ENCODE measurements at regions not wholly inside any gene's neighbourhood (a gene's known extent, or its start where the extent isn't known, plus 50 kb on each side); places are given as distances from the start of the nearest gene placed in this dataset.

GRCh38 chr12:59080101-59080500 lies 159.8 kb upstream of the LRIG3 start:
- Histone ChIP-seq H3K4me3 (no peak overlapping the region), H3K36me3 (no peaks in the 10 kb centered on the region), H3K27ac (no peak overlapping the region), H3K9ac (no peak overlapping the region), H3K4me2 (no peak overlapping the region), H4K20me1 (no peaks in the 10 kb centered on the region), H3K9me3 (no peaks in the 10 kb centered on the region), H3K4me1 (no peaks in the 10 kb centered on the region), H3K27me3 (no peaks in the 10 kb centered on the region)
- TF ChIP-seq Cebpa-rat (IDR thresholded peaks at IDR 0.05) = no peak

GRCh38 chr12:59079472-59079871 lies 159.2 kb upstream of the LRIG3 start:
- no peak for TF ChIP-seq Cebpa-rat (IDR thresholded peaks at IDR 0.05)
- H3K36me3 ChIP-seq = no peaks in the 10 kb centered on the region
- no peaks in the 10 kb centered on the region for H3K27me3 ChIP-seq
- H3K9ac ChIP-seq = no peak overlapping the region
- H4K20me1 ChIP-seq = no peaks in the 10 kb centered on the region
- H3K27ac ChIP-seq = no peak overlapping the region
- no peaks in the 10 kb centered on the region for H3K9me3 ChIP-seq
- no peak overlapping the region for H3K4me3 ChIP-seq
- H3K4me1 ChIP-seq = no peaks in the 10 kb centered on the region
- H3K4me2 ChIP-seq = no peak overlapping the region

GRCh38 chr12:59079002-59079401 lies 158.7 kb upstream of the LRIG3 start:
- Histone ChIP-seq H3K4me1 (no peaks in the 10 kb centered on the region), H3K9ac (no peak overlapping the region), H3K36me3 (no peaks in the 10 kb centered on the region), H3K9me3 (no peaks in the 10 kb centered on the region), H3K27me3 (no peaks in the 10 kb centered on the region), H3K4me2 (no peak overlapping the region), H4K20me1 (no peaks in the 10 kb centered on the region), H3K27ac (no peak overlapping the region), H3K4me3 (no peak overlapping the region)
- TF ChIP-seq Cebpa-rat (IDR thresholded peaks at IDR 0.05) = no peak

GRCh38 chr12:59077575-59078426 lies 157.5 kb upstream of the LRIG3 start:
- Histone ChIP-seq H3K36me3 (no peaks in the 10 kb centered on the region), H3K9me3 (no peaks in the 10 kb centered on the region), H3K4me3 (no peak overlapping the region), H3K27ac (no peak overlapping the region), H4K20me1 (no peaks in the 10 kb centered on the region), H3K9ac (no peak overlapping the region), H3K4me2 (no peak overlapping the region), H3K27me3 (no peaks in the 10 kb centered on the region), H3K4me1 (no peaks in the 10 kb centered on the region)
- TF ChIP-seq Cebpa-rat (IDR thresholded peaks at IDR 0.05) = no peak

GRCh38 chr12:59077153-59077552 lies 156.8 kb upstream of the LRIG3 start:
- Histone ChIP-seq H3K9me3 (no peaks in the 10 kb centered on the region), H3K4me2 (no peak overlapping the region), H3K4me3 (no peak overlapping the region), H3K9ac (no peak overlapping the region), H3K36me3 (no peaks in the 10 kb centered on the region), H3K4me1 (no peaks in the 10 kb centered on the region), H4K20me1 (no peaks in the 10 kb centered on the region), H3K27me3 (no peaks in the 10 kb centered on the region), H3K27ac (no peak overlapping the region)
- TF ChIP-seq Cebpa-rat (IDR thresholded peaks at IDR 0.05) = no peak

GRCh38 chr12:59076622-59077021 lies 156.3 kb upstream of the LRIG3 start:
- Histone ChIP-seq H3K4me2 (no peak overlapping the region), H3K36me3 (no peaks in the 10 kb centered on the region), H3K9me3 (no peaks in the 10 kb centered on the region), H3K9ac (no peak overlapping the region), H3K27ac (no peak overlapping the region), H3K4me1 (no peaks in the 10 kb centered on the region), H3K27me3 (no peaks in the 10 kb centered on the region), H3K4me3 (no peak overlapping the region), H4K20me1 (no peaks in the 10 kb centered on the region)
- no peak for TF ChIP-seq Cebpa-rat (IDR thresholded peaks at IDR 0.05)

GRCh38 chr12:59075968-59076490 lies 155.7 kb upstream of the LRIG3 start:
- H3K27me3 ChIP-seq = no peaks in the 10 kb centered on the region
- H3K4me2 ChIP-seq = no peak overlapping the region
- no peak overlapping the region for H3K4me3 ChIP-seq
- no peak overlapping the region for H3K9ac ChIP-seq
- no peak for TF ChIP-seq Cebpa-rat (IDR thresholded peaks at IDR 0.05)
- no peaks in the 10 kb centered on the region for H3K9me3 ChIP-seq
- H4K20me1 ChIP-seq = no peaks in the 10 kb centered on the region
- no peaks in the 10 kb centered on the region for H3K4me1 ChIP-seq
- H3K36me3 ChIP-seq = no peaks in the 10 kb centered on the region
- no peak overlapping the region for H3K27ac ChIP-seq

- no peaks in the 10 kb centered on the region for H3K27me3 ChIP-seq
- H3K9ac ChIP-seq = no peak overlapping the region
- no peaks in the 10 kb centered on the region for H3K9me3 ChIP-seq
- no peak overlapping the region for H3K4me2 ChIP-seq
- no peak overlapping the region for H3K27ac ChIP-seq
- no peaks in the 10 kb centered on the region for H3K4me1 ChIP-seq
- no peak overlapping the region for H3K4me3 ChIP-seq
- no peak for TF ChIP-seq Cebpa-rat (IDR thresholded peaks at IDR 0.05)
- no peaks in the 10 kb centered on the region for H4K20me1 ChIP-seq
- H3K36me3 ChIP-seq = no peaks in the 10 kb centered on the region
These were observed 154.8 kb upstream of the LRIG3 start for GRCh38 chr12:59075141-59075540.

GRCh38 chr12:59070322-59070933 lies 150.1 kb upstream of the LRIG3 start:
- Histone ChIP-seq H3K9ac (no peak overlapping the region), H3K9me3 (no peaks in the 10 kb centered on the region), H4K20me1 (no peaks in the 10 kb centered on the region), H3K27me3 (no peaks in the 10 kb centered on the region), H3K4me2 (no peak overlapping the region), H3K27ac (no peak overlapping the region), H3K36me3 (no peaks in the 10 kb centered on the region), H3K4me1 (no peaks in the 10 kb centered on the region), H3K4me3 (no peak overlapping the region)
- no peak for TF ChIP-seq Cebpa-rat (IDR thresholded peaks at IDR 0.05)

GRCh38 chr12:59069516-59069915 lies 149.2 kb upstream of the LRIG3 start:
- no peak overlapping the region for H3K4me3 ChIP-seq
- H3K4me1 ChIP-seq = no peaks in the 10 kb centered on the region
- H3K4me2 ChIP-seq = no peak overlapping the region
- H3K36me3 ChIP-seq = no peaks in the 10 kb centered on the region
- no peaks in the 10 kb centered on the region for H4K20me1 ChIP-seq
- H3K27ac ChIP-seq = no peak overlapping the region
- no peak overlapping the region for H3K9ac ChIP-seq
- TF ChIP-seq Cebpa-rat (IDR thresholded peaks at IDR 0.05) = no peak
- no peaks in the 10 kb centered on the region for H3K27me3 ChIP-seq
- H3K9me3 ChIP-seq = no peaks in the 10 kb centered on the region
